GM12891 (cell line): ENCODE measurements at regions not wholly inside any gene's neighbourhood (a gene's known extent, or its start where the extent isn't known, plus 50 kb on each side); places are given as distances from the start of the nearest gene placed in this dataset.

Experiments used
- POLR2A ChIP-seq: IDR thresholded peaks from 2 replicates; pipeline ENCODE4 v1.6.1; 2011; ENCODE audit warnings: low read depth, low read length, control low read depth
- POLR2AphosphoS5 ChIP-seq: IDR thresholded peaks from 2 replicates; pipeline ENCODE4 v1.6.1; 2011; ENCODE audit warnings: low read depth, low read length, control low read depth
- POU2F2 ChIP-seq: IDR thresholded peaks from 2 replicates; pipeline ENCODE4 v1.6.1; 2011; ENCODE audit warnings: low read depth, mild to moderate bottlenecking, control low read depth, low read length, moderate library complexity
- SPI1 ChIP-seq: IDR thresholded peaks from 2 replicates; pipeline ENCODE4 v1.6.1; 2011; ENCODE audit warnings: low read depth, low read length, control low read depth

DNA sequence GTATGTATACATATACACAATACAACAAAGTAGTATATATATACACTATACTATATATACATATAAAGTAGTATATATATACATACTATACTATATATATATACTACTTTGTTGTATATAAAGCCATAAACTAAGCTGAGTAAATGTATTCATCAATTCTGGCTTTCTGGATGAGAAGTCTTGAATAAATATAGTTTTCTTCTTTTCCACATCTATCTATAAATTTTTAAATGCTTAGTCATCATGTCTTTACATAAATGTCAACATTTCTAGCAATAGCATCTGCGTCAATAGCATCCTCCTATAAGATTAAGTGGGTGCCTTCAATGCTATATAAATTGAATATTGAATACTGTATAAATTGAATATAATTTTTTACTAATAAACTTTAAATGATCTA is 63.1 kb upstream of the COX7C start:
- TF ChIP-seq POLR2A (no peak), SPI1 (no peak), POLR2AphosphoS5 (no peak), POU2F2 (no peak)
